Breast epithelium (tissue), 3 donors: ENCODE measurements at regions not wholly inside any gene's neighbourhood (a gene's known extent, or its start where the extent isn't known, plus 50 kb on each side); places are given as distances from the start of the nearest gene placed in this dataset.

Experiments
- CTCF ChIP-seq, 3 donors: fragments of 450-650 bp; IDR thresholded peaks; one replicate each; pipeline ENCODE4 v1.5.1; 2016 to 2017; ENCODE audit warnings: antibody characterized with exemption in 3 of 3, mild to moderate bottlenecking in 3 of 3, moderate library complexity in 3 of 3
- POLR2A ChIP-seq: fragments of 450-650 bp; IDR thresholded peaks from one replicate; pipeline ENCODE4 v1.6.1; 2016; ENCODE audit warnings: antibody characterized with exemption, mild to moderate bottlenecking, moderate library complexity
- POLR2AphosphoS5 ChIP-seq, 3 donors: sonication (generic); formaldehyde crosslinking; IDR thresholded peaks; one replicate each; pipeline ENCODE4 v1.6.1; 2017; ENCODE audit warnings: antibody characterized with exemption in 3 of 3

- no peak for TF ChIP-seq CTCF (IDR thresholded peaks at IDR 0.05)
- no peak for TF ChIP-seq POLR2A
- no peak for TF ChIP-seq POLR2AphosphoS5 (IDR thresholded peaks at IDR 0.05)
Observed at GRCh38 chr16:85435286-85435685, 177.8 kb upstream of the GSE1 start.
